Mesenchymal stem cell (in vitro differentiated cells and primary cell): ENCODE measurements at regions not wholly inside any gene's neighbourhood (a gene's known extent, or its start where the extent isn't known, plus 50 kb on each side); places are given as distances from the start of the nearest gene placed in this dataset.

Experiments
- DNase-seq: peaks from one replicate; pipeline ENCODE4 v3.0.0-alpha.2; 2013
- H2AFZ ChIP-seq: one replicate; pipeline ENCODE4 v1.6.1; 2013; ENCODE audit warnings: low read depth, mild to moderate bottlenecking, control low read depth, inconsistent platforms, low read length, moderate library complexity
- H2AK5ac ChIP-seq: 2 replicates; pipeline ENCODE4 v1.6.1; 2013; ENCODE audit warnings: low read length, moderate library complexity, mild to moderate bottlenecking, inconsistent platforms; ENCODE audit not compliant: severe bottlenecking
- H2BK120ac ChIP-seq: one replicate; pipeline ENCODE4 v1.6.1; 2013; ENCODE audit warnings: low read depth, mild to moderate bottlenecking, inconsistent platforms, low read length, moderate library complexity
- H2BK12ac ChIP-seq, 2 experiments: one replicate each; pipeline ENCODE4 v1.6.1; 2013; ENCODE audit warnings: inconsistent platforms in 2 of 2, low read length in 2 of 2, mild to moderate bottlenecking in 2 of 2, moderate library complexity in 2 of 2, control low read depth in 1 of 2
- H2BK15ac ChIP-seq: one replicate; pipeline ENCODE4 v1.6.1; 2013; ENCODE audit warnings: mild to moderate bottlenecking, low read depth, inconsistent platforms; ENCODE audit not compliant: poor library complexity, severe bottlenecking
- H2BK5ac ChIP-seq: 2 replicates; pipeline ENCODE4 v1.6.1; 2013; ENCODE audit warnings: low read depth, mild to moderate bottlenecking, low read length, control low read depth, inconsistent platforms; ENCODE audit not compliant: poor library complexity, severe bottlenecking
- H3K14ac ChIP-seq, 2 experiments: one replicate each; pipeline ENCODE4 v1.6.1; 2013; ENCODE audit warnings: inconsistent platforms in 2 of 2, low read length in 2 of 2, control low read depth in 1 of 2, mild to moderate bottlenecking in 1 of 2, moderate library complexity in 1 of 2
- H3K18ac ChIP-seq, 2 experiments: one replicate each; pipeline ENCODE4 v1.6.1; 2013; ENCODE audit warnings: inconsistent platforms in 2 of 2, low read length in 2 of 2, control low read depth in 1 of 2, low read depth in 1 of 2, mild to moderate bottlenecking in 1 of 2
- H3K23ac ChIP-seq, 2 experiments: one replicate each; pipeline ENCODE4 v1.6.1; 2013; ENCODE audit warnings: inconsistent platforms in 2 of 2, low read length in 2 of 2, mild to moderate bottlenecking in 2 of 2, moderate library complexity in 2 of 2, control low read depth in 1 of 2
- H3K27ac ChIP-seq: 2 replicates; pipeline ENCODE4 v1.5.1; 2013; ENCODE audit warnings: mild to moderate bottlenecking, moderate library complexity, low read length, control low read depth, inconsistent platforms; ENCODE audit not compliant: poor library complexity, severe bottlenecking
- H3K27me3 ChIP-seq, 2 experiments: 2 replicates each; pipeline versions ENCODE4 v1.6.1 to v1.7.0; 2013; ENCODE audit warnings: low read length in 2 of 2, mild to moderate bottlenecking in 2 of 2, moderate library complexity in 2 of 2, control low read depth in 1 of 2, inconsistent platforms in 1 of 2; ENCODE audit not compliant: control insufficient read depth in 1 of 2, insufficient read depth in 1 of 2
- H3K36me3 ChIP-seq, 2 experiments: 2 replicates each; pipeline versions ENCODE4 v1.6.1 to v1.7.0; 2013; ENCODE audit warnings: low read length in 2 of 2, control low read depth in 1 of 2, inconsistent platforms in 1 of 2, low read depth in 1 of 2, mild to moderate bottlenecking in 1 of 2; ENCODE audit not compliant: insufficient read depth in 2 of 2, control insufficient read depth in 1 of 2
- H3K4ac ChIP-seq, 2 experiments: one replicate each; pipeline ENCODE4 v1.6.1; 2013; ENCODE audit warnings: inconsistent platforms in 2 of 2, low read length in 2 of 2, mild to moderate bottlenecking in 2 of 2, moderate library complexity in 2 of 2, control low read depth in 1 of 2, low read depth in 1 of 2
- H3K4me1 ChIP-seq: 2 replicates; pipeline ENCODE4 v1.6.1; 2013; ENCODE audit warnings: low read depth, low read length, control low read depth; ENCODE audit not compliant: control insufficient read depth, insufficient read depth
- H3K4me2 ChIP-seq: 2 replicates; pipeline ENCODE4 v1.6.1; 2013; ENCODE audit warnings: low read length, mild to moderate bottlenecking, inconsistent platforms; ENCODE audit not compliant: poor library complexity, severe bottlenecking
- H3K4me3 ChIP-seq, 2 experiments: 2 replicates each; pipeline versions ENCODE4 v1.5.1 to v1.7.0; 2013; ENCODE audit warnings: low read length in 2 of 2, mild to moderate bottlenecking in 2 of 2, control low read depth in 1 of 2, low read depth in 1 of 2; ENCODE audit not compliant: insufficient read depth in 1 of 2
- H3K79me1 ChIP-seq: replicated peaks from 2 replicates; pipeline ENCODE4 v1.6.1; 2013; ENCODE audit warnings: mild to moderate bottlenecking, control low read depth, low read length, inconsistent platforms; ENCODE audit not compliant: poor library complexity, severe bottlenecking
- H3K9ac ChIP-seq: 2 replicates; pipeline ENCODE4 v1.7.0; 2013; ENCODE audit warnings: mild to moderate bottlenecking, low read length, moderate library complexity
- H3K9me3 ChIP-seq: 2 replicates; pipeline ENCODE4 v1.7.0; 2013; ENCODE audit warnings: mild to moderate bottlenecking, low read length; ENCODE audit not compliant: control insufficient read depth
- H4K8ac ChIP-seq: one replicate; pipeline ENCODE4 v1.6.1; 2013; ENCODE audit warnings: inconsistent platforms, mild to moderate bottlenecking, low read length, moderate library complexity
- H4K91ac ChIP-seq: one replicate; pipeline ENCODE4 v1.6.1; 2013; ENCODE audit warnings: mild to moderate bottlenecking, low read length, inconsistent platforms
- WGBS: methylation state at CpG from one replicate; pipeline ENCODE4 v1.1.7; 2013; ENCODE audit warnings: mixed read lengths; 5-methylcytosine and 5-hydroxymethylcytosine counted together

- Histone ChIP-seq H2BK12ac (no peak overlapping the region), H3K27ac (no peak overlapping the region), H3K27me3 (no peaks in the 10 kb centered on the region), H3K79me1 (no peaks in the 10 kb centered on the region), H3K4me3 (no peak overlapping the region), H4K8ac (no peak overlapping the region), H4K91ac (no peak overlapping the region), H3K36me3 (no peaks in the 10 kb centered on the region), H3K9me3 (no peaks in the 10 kb centered on the region), H3K14ac (no peak overlapping the region), H2AFZ (no peak overlapping the region), H3K4ac (no peak overlapping the region), H2AK5ac (no peak overlapping the region), H3K23ac (no peak overlapping the region), H2BK120ac (no peak overlapping the region), H3K4me1 (peaks cover 1% of the 10 kb centered on the region), H2BK15ac (no peak overlapping the region), H3K18ac (no peak overlapping the region), H3K9ac (no peak overlapping the region), H3K4me2 (no peak overlapping the region), H2BK5ac (no peak overlapping the region)
- DNase-seq = no peak
- no CpG with 5 or more reads among the region's 2 CpGs for WGBS
Observed at GRCh38 chr13:34758628-34759027, 183.4 kb upstream of the NBEA start.

- Histone ChIP-seq H2BK5ac (no peak overlapping the region), H3K9me3 (no peaks in the 10 kb centered on the region), H2BK12ac (no peak overlapping the region), H2BK15ac (no peak overlapping the region), H3K18ac (no peak overlapping the region), H3K23ac (no peak overlapping the region), H3K79me1 (no peaks in the 10 kb centered on the region), H4K8ac (no peak overlapping the region), H3K4ac (no peak overlapping the region), H3K36me3 (no peaks in the 10 kb centered on the region), H3K4me1 (peaks cover 4% of the 10 kb centered on the region), H2AFZ (no peak overlapping the region), H4K91ac (no peak overlapping the region), H3K14ac (no peak overlapping the region), H3K4me2 (no peak overlapping the region), H2BK120ac (no peak overlapping the region), H3K9ac (no peak overlapping the region), H3K27ac (peak overlapping the region; percentile 70), H3K4me3 (no peak overlapping the region), H3K27me3 (no peaks in the 10 kb centered on the region), H2AK5ac (no peak overlapping the region)
- peak; percentile 72 for DNase-seq
- WGBS = no CpG with 5 or more reads among the region's 2 CpGs
Observed at GRCh38 chr13:34762312-34762711, 179.8 kb upstream of the NBEA start.

- H3K9me3 ChIP-seq = no peaks in the 10 kb centered on the region
- no peak overlapping the region for H3K14ac ChIP-seq
- no peaks in the 10 kb centered on the region for H3K27me3 ChIP-seq
- no peak for DNase-seq
- H3K4me2 ChIP-seq = no peak overlapping the region
- no peak overlapping the region for H3K18ac ChIP-seq
- H3K9ac ChIP-seq = no peak overlapping the region
- no peak overlapping the region for H4K91ac ChIP-seq
- H3K36me3 ChIP-seq = no peaks in the 10 kb centered on the region
- H2BK5ac ChIP-seq = no peak overlapping the region
- H3K27ac ChIP-seq = no peak overlapping the region
- H3K4ac ChIP-seq = no peak overlapping the region
- 83% methylated on average over 2 of the region's 2 CpGs for WGBS
- H3K4me1 ChIP-seq = peaks cover 4% of the 10 kb centered on the region
- no peak overlapping the region for H4K8ac ChIP-seq
- no peak overlapping the region for H2BK120ac ChIP-seq
- H3K23ac ChIP-seq = no peak overlapping the region
- H2BK12ac ChIP-seq = no peak overlapping the region
- H2AFZ ChIP-seq = no peak overlapping the region
- no peaks in the 10 kb centered on the region for H3K79me1 ChIP-seq
- peak overlapping the region; percentile 5 for H2AK5ac ChIP-seq
- H3K4me3 ChIP-seq = no peak overlapping the region
- no peak overlapping the region for H2BK15ac ChIP-seq
Observed at GRCh38 chr13:34764246-34764645, 177.8 kb upstream of the NBEA start.

GRCh38 chr13:34765446-34766180 is 176.5 kb upstream of the NBEA start:
- Histone ChIP-seq H2AK5ac (no peak overlapping the region), H4K8ac (no peak overlapping the region), H2BK12ac (no peak overlapping the region), H2BK5ac (peak overlapping the region; percentile 8), H2BK120ac (no peak overlapping the region), H3K79me1 (no peaks in the 10 kb centered on the region), H3K14ac (no peak overlapping the region), H3K4me2 (no peak overlapping the region), H3K4me3 (no peak overlapping the region), H2AFZ (no peak overlapping the region), H3K27ac (peak overlapping the region; percentile 58), H3K4ac (no peak overlapping the region), H3K36me3 (no peaks in the 10 kb centered on the region), H3K27me3 (no peaks in the 10 kb centered on the region), H3K9ac (no peak overlapping the region), H3K18ac (no peak overlapping the region), H3K23ac (no peak overlapping the region), H3K4me1 (peaks cover 4% of the 10 kb centered on the region), H3K9me3 (no peaks in the 10 kb centered on the region), H2BK15ac (no peak overlapping the region), H4K91ac (no peak overlapping the region)
- WGBS = 92% methylated on average over 4 of the region's 6 CpGs
- DNase-seq = no peak
